Transverse colon (tissue), 4 donors: ENCODE measurements at regions not wholly inside any gene's neighbourhood (a gene's known extent, or its start where the extent isn't known, plus 50 kb on each side); places are given as distances from the start of the nearest gene placed in this dataset.

Source experiments
- DNase-seq: peaks from one replicate; pipeline ENCODE4 v3.0.0-alpha.2; 2019
- H3K27ac ChIP-seq, 4 donors: fragments of 200-600 bp; sonication (generic); 2 replicates each; pipeline ENCODE4 v1.5.1; 2016 to 2018; ENCODE audit warnings: inconsistent platforms in 4 of 4
- H3K27me3 ChIP-seq: fragments of 200-600 bp; sonication (generic); 2 replicates; pipeline ENCODE4 v1.5.1; 2017; ENCODE audit warnings: inconsistent platforms
- H3K36me3 ChIP-seq, 4 donors: fragments of 200-600 bp; sonication (generic); 2 replicates each; pipeline ENCODE4 v1.5.1; 2017 to 2019; ENCODE audit warnings: inconsistent platforms in 4 of 4
- H3K4me1 ChIP-seq, 4 donors: fragments of 200-600 bp; sonication (generic); 2 replicates each; pipeline ENCODE4 v1.5.1; 2017 to 2020; ENCODE audit warnings: inconsistent platforms in 4 of 4
- H3K4me3 ChIP-seq, 4 donors: fragments of 200-600 bp; sonication (generic); 1 replicate in 1 of 4; 2 replicates in 3 of 4; pipeline versions ENCODE4 v1.5.1 to v1.6.1; 2017 to 2019; ENCODE audit warnings: inconsistent platforms in 4 of 4
- H3K9me3 ChIP-seq, 2 donors: fragments of 200-600 bp; sonication (generic); 2 replicates each; pipeline ENCODE4 v1.5.1; 2017 to 2019; ENCODE audit warnings: inconsistent platforms in 2 of 2
- EP300 ChIP-seq: sonication (generic); formaldehyde crosslinking; IDR thresholded peaks from one replicate; pipeline ENCODE4 v1.6.1; 2017; ENCODE audit warnings: antibody characterized with exemption, low read depth
- POLR2A ChIP-seq: fragments of 450-650 bp; IDR thresholded peaks from one replicate; pipeline ENCODE4 v1.6.1; 2016; ENCODE audit warnings: antibody characterized with exemption, mild to moderate bottlenecking, moderate library complexity
- POLR2AphosphoS5 ChIP-seq, 3 donors: sonication (generic); formaldehyde crosslinking; IDR thresholded peaks; one replicate each; pipeline ENCODE4 v1.6.1; 2016; ENCODE audit warnings: antibody characterized with exemption in 3 of 3
- WGBS, 2 donors: methylation state at CpG; one replicate each; pipeline ENCODE4 v1.1.5; 2018; ENCODE audit warnings: low coverage in 1 of 2; 5-methylcytosine and 5-hydroxymethylcytosine counted together
- in situ Hi-C, 4 donors: fragments of 200-750 bp; cut with MboI; loops; one replicate each; pipeline versions ENCODE4 v1.15.0 to v1.15.1; 2017; ENCODE audit warnings: low sequenced_read_pairs in 3 of 4, low pct_ligation_motif_present in 1 of 4, low pct_unique_long_range_greater_than_20kb in 1 of 4
- intact Hi-C: fragments of 100-400 bp; cut with DNase I; formaldehyde crosslinking; loops from one replicate; pipeline ENCODE4 v1.15.1; 2023; ENCODE audit warnings: low total_unique reads
- TF ChIP-seq, protein P1 (sequence below), 5 experiments: fragments of 200-600 bp in 3 of 5; fragments of 450-650 bp in 2 of 5; sonication (generic) in 3 of 5; IDR thresholded peaks; 1 replicate in 2 of 5; 2 replicates in 3 of 5; pipeline ENCODE4 v1.5.1; 2016 to 2017; ENCODE audit warnings: antibody characterized with exemption in 5 of 5, inconsistent platforms in 3 of 5, mild to moderate bottlenecking in 2 of 5, moderate library complexity in 1 of 5

DNA sequence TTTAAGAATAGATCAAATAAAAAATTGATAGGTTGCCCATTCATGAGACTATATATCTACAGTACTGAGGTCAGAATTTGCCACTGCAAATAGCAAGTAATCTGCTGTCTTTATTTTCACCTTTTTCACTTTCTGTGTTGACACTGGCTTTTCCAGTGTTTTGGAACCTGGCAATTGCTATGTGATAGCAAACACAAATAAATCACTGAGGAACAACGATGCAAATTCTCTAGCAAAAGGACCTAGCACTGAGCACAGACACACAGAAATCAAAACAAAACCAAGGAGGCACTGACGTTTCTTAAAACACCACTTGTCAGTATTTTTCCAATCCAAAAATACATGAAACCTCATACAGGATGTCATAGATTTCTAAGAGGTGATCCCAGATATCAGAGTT, 210.7 kb downstream of the DHX15 start:
- TF ChIP-seq POLR2A (no peak), POLR2AphosphoS5 (IDR thresholded peaks at IDR 0.05) (no peak), EP300 (no peak)
- TF ChIP-seq, protein P1, sequence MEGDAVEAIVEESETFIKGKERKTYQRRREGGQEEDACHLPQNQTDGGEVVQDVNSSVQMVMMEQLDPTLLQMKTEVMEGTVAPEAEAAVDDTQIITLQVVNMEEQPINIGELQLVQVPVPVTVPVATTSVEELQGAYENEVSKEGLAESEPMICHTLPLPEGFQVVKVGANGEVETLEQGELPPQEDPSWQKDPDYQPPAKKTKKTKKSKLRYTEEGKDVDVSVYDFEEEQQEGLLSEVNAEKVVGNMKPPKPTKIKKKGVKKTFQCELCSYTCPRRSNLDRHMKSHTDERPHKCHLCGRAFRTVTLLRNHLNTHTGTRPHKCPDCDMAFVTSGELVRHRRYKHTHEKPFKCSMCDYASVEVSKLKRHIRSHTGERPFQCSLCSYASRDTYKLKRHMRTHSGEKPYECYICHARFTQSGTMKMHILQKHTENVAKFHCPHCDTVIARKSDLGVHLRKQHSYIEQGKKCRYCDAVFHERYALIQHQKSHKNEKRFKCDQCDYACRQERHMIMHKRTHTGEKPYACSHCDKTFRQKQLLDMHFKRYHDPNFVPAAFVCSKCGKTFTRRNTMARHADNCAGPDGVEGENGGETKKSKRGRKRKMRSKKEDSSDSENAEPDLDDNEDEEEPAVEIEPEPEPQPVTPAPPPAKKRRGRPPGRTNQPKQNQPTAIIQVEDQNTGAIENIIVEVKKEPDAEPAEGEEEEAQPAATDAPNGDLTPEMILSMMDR (IDR thresholded peaks at IDR 0.05) = no peak
- no peak overlapping the region for H3K4me3 ChIP-seq
- intact Hi-C loops (no loop called here), in situ Hi-C loops (no loop called here)
- H3K36me3 ChIP-seq = no peaks in the 10 kb centered on the region
- 33 to 35% methylated on average over 1 to 2 of the region's 2 CpGs for WGBS, 2 donors
- DNase-seq = no peak
- no peaks in the 10 kb centered on the region for H3K4me1 ChIP-seq
- no peak overlapping the region for H3K27ac ChIP-seq
- no peaks in the 10 kb centered on the region for H3K9me3 ChIP-seq
- no peaks in the 10 kb centered on the region for H3K27me3 ChIP-seq

DNA sequence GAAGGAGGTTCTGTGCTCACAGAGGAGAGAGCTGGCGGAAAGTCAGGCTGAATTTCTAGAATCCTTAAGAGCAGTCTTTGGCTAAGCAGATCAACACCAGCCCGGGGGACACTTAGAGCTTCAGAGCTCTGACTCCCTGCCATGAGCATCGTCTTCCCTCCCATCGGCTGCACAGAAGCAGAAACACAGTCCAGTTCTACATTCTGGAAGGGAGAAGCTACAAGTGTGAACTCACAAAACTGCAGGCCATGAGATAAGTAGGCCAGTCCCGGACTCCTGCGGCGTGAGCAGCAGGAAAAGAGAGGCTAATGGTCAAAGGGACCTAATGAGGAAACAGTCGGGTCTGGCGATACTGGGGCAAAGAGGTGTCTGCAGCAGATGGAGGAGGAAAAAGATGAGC, 211.5 kb downstream of the DHX15 start:
- in situ Hi-C loops = no loop called here
- 92% methylated on average over 9 of the region's 9 CpGs; no CpG with 5 or more reads in 1 of the 2 donors for whole genome bisulfite sequencing, 2 donors
- no peak overlapping the region for H3K27ac ChIP-seq

DNA sequence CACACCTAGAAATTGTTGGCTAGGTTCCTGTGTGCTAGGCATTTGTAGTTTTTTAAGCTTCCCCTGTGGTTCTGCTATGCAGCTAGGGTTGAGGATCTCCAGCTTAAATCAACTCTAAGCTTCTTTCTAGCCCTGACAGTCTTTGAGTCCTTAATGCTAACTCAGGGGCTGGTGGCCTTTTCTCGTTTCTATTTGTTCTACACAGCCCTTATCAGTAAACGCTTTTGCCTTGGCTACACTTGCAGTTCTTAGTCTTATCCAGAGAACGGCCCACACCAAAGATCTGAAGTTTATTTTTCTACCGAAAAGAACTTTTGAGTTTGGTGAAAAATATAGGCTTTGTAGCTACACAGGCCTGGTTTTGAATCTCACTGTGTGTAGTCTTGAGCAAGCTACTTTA, 212.0 kb downstream of the DHX15 start:
- WGBS, 2 donors = 95% methylated on average over 4 of the region's 4 CpGs; no CpG with 5 or more reads in 1 of the 2 donors
- H3K27ac ChIP-seq = no peak overlapping the region
- no peaks in the 10 kb centered on the region for H3K27me3 ChIP-seq
- no peak overlapping the region for H3K4me3 ChIP-seq
- in situ Hi-C loops = no loop called here
- H3K9me3 ChIP-seq = no peaks in the 10 kb centered on the region
- intact Hi-C loops = no loop called here
- TF ChIP-seq POLR2AphosphoS5 (IDR thresholded peaks at IDR 0.05) = no peak
- TF ChIP-seq POLR2A = no peak
- TF ChIP-seq EP300 = no peak
- TF ChIP-seq, protein P1 (IDR thresholded peaks at IDR 0.05) = no peak
- H3K36me3 ChIP-seq = no peaks in the 10 kb centered on the region
- no peaks in the 10 kb centered on the region for H3K4me1 ChIP-seq
- DNase-seq = no peak

More for the DNA sequence above, 211.5 kb downstream of the DHX15 start:
- Histone ChIP-seq H3K27me3 (no peaks in the 10 kb centered on the region), H3K4me3 (no peak overlapping the region), H3K4me1 (no peaks in the 10 kb centered on the region), H3K36me3 (no peaks in the 10 kb centered on the region), H3K9me3 (no peaks in the 10 kb centered on the region)
- DNase-seq = no peak
- intact Hi-C loops = no loop called here
- TF ChIP-seq EP300 = no peak
- no peak for TF ChIP-seq POLR2AphosphoS5 (IDR thresholded peaks at IDR 0.05)
- TF ChIP-seq, protein P1 (IDR thresholded peaks at IDR 0.05) = no peak
- TF ChIP-seq POLR2A = no peak

DNA sequence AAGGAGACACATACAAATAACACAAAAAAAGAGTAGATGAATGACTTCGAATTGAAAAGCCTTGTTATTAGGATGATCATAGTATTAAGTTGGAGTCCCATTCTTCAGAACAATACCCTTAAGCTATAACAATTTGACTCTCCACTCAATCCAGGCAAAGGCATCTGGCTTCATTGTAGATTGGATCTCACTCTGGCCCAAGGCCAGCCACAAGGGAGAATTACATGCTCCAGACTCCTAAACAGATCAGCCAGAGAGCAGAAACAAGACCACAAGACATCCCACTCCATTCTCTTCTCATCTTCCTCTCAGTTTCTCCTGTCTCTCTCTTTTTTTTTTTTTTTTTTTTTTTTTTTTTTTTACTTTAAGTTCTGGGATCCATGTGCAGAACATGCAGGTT, 213.9 kb downstream of the DHX15 start:
- intact Hi-C loops (no loop called here), in situ Hi-C loops (no loop called here)
- no peaks in the 10 kb centered on the region for H3K27me3 ChIP-seq
- no peak for DNase-seq
- no peaks in the 10 kb centered on the region for H3K9me3 ChIP-seq
- 64 to 73% methylated on average over 1 of the region's 1 CpG for WGBS, 2 donors
- H3K27ac ChIP-seq = no peak overlapping the region
- H3K4me1 ChIP-seq = no peaks in the 10 kb centered on the region
- H3K36me3 ChIP-seq = no peaks in the 10 kb centered on the region
- no peak overlapping the region for H3K4me3 ChIP-seq
- no peak for TF ChIP-seq POLR2AphosphoS5 (IDR thresholded peaks at IDR 0.05)
- TF ChIP-seq, protein P1 (IDR thresholded peaks at IDR 0.05) = no peak
- no peak for TF ChIP-seq EP300
- no peak for TF ChIP-seq POLR2A
